AG09319 (cell line): ENCODE measurements at regions not wholly inside any gene's neighbourhood (a gene's known extent, or its start where the extent isn't known, plus 50 kb on each side); places are given as distances from the start of the nearest gene placed in this dataset.
"Not testable (repeated sequence)": the region's sequence is repeated elsewhere in the genome, so short reads cannot be mapped to it uniquely, and the experiment has no call there.

Source experiments
- DNase-seq: peaks from one replicate; pipeline ENCODE4 v3.0.0-alpha.2; 2010; ENCODE audit warnings: low read depth; ENCODE audit errors: extremely low read depth
- TF ChIP-seq, protein P1 (sequence below): IDR thresholded peaks from 2 replicates; pipeline ENCODE4 v1.5.1; 2011; ENCODE audit warnings: low read depth, mild to moderate bottlenecking, inconsistent platforms, low read length, moderate library complexity

DNA sequence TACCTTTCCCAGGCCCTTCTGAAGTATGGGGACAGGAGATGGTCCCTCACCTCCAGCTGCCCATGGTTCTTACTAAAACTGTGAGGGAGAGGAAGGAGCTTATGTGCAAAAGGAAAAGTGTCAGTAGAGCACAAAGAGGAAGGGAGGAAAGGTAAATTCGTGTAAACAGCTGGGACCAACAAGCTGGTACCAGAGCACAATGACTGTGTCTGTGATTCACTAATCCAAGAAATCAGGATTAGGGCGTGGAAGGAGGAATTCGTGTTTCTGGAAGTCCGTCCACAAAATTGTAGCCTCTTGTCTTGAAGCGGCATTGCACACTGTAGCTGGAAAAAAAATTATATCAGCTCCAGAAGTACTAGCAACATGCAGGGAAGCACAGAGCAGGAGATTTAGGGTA, 129.0 kb upstream of the RREB1 start:
- no peak for DNase-seq
- TF ChIP-seq, protein P1, sequence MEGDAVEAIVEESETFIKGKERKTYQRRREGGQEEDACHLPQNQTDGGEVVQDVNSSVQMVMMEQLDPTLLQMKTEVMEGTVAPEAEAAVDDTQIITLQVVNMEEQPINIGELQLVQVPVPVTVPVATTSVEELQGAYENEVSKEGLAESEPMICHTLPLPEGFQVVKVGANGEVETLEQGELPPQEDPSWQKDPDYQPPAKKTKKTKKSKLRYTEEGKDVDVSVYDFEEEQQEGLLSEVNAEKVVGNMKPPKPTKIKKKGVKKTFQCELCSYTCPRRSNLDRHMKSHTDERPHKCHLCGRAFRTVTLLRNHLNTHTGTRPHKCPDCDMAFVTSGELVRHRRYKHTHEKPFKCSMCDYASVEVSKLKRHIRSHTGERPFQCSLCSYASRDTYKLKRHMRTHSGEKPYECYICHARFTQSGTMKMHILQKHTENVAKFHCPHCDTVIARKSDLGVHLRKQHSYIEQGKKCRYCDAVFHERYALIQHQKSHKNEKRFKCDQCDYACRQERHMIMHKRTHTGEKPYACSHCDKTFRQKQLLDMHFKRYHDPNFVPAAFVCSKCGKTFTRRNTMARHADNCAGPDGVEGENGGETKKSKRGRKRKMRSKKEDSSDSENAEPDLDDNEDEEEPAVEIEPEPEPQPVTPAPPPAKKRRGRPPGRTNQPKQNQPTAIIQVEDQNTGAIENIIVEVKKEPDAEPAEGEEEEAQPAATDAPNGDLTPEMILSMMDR = no peak

DNA sequence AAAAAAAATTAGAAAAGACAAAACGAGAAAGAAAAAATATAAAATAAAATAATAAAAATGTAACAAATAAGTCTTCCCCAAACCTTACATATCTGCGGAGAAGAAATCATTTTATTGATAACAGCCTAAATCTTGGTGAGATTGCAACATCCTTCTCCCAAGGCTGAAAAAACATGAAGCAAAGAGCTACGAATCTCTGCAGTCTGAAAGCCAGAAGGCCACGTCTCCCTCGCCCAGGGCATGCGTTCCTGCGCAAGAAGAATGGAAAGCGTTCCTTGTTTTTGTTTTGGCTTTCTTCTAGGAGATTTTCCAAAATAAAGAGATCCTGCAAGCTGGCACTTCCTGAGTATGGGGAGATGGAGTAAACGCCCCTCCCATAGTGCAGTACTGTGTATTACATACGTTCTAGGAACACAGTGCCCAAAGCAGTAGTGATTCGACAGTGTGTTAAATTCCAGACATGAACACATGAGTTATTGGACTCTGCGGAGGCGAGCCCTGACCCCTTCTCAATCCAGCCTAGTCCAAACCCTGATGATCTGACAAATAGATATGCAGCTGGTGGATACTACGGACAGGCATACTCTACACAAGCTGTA, 126.7 kb upstream of the RREB1 start:
- TF ChIP-seq, protein P1 = no peak
- DNase-seq = no peak

DNA sequence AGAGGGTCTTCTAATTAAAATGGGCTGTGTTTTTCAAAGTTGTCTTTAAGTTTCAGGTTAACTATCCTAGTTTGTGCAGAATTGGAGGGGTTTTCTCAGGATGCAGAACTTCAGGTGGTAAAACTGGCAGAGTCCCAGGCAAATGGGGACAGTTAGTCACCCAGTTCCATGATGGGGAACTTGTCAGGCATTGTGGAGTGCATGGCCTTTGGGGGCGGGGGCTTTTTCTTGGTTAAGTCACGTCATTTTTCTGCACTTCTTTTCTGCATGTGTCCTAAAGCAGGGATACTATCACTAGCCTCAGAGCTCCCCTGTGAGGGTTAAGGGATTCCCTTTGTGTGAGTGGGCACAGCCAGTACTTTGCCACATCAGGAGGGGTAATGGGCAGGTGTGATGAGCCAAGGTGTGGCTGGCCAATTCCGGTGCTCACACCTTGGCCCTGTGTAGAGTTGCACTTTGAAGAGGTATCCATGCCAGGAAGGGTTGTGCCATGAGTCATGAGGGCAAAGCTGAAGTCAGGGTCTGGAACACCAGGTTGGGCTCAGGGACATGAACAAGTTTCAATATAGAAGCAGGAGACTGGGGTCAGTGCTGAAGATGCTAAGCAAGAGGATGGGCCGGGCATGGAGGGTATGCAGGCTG, 126.0 kb upstream of the RREB1 start:
- TF ChIP-seq, protein P1 = no peak
- no peak for DNase-seq

DNA sequence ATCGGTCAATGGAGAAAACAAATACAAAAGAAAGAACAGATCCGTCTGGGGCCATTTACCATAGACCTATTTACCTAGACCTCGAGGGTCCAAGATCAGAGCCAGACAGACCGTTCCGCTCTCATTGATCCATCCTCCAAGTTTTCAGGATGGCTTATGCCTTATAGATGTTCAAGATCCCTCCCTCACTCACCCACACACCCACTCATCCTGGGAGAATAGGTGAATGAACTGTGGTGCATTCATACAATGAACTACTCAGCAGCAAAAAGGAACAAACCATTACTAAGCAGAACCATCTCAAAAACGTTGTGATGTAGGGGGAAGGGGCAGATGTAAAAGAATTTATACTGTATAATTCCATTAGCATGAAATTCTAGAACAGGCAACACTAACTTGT, 125.1 kb upstream of the RREB1 start:
- TF ChIP-seq, protein P1 = no peak
- no peak for DNase-seq

DNA sequence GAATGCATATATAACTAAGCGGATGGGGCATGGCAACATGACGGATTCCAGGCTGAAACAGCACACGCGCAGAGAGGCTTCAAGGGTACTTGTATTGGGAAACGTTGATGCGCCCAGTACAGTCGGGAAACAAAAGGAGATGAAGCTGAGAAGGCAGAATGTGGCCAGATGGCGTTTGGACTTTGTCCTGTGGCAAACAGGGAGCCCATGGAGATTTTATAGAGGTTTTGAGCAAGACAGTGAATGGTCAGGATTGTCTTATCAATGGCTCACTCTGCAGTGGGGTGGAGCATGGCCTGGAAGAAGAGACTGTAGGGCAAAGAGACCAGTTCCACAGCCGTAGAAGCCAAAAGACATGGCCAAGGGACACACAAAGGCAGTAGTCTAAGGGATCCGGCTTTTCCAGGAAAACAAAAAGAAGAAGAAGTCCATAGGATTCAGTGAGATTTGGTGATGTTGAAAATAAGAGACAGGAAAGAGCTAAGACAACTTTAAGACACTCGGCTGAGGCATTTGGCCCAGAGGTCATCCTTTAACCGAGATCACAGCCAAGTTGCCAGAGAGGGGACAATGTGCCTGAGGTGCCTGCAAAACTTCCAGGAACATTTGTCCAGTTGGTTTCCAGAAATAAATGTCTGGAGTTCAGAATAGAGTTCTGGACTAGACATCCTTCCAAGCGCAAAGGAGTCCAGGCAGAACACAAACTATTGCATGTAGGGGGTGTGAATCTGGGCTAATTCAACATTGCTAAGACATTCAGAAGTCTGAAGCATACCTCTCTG, 123.0 kb upstream of the RREB1 start:
- no peak for DNase-seq
- TF ChIP-seq, protein P1 = no peak

DNA sequence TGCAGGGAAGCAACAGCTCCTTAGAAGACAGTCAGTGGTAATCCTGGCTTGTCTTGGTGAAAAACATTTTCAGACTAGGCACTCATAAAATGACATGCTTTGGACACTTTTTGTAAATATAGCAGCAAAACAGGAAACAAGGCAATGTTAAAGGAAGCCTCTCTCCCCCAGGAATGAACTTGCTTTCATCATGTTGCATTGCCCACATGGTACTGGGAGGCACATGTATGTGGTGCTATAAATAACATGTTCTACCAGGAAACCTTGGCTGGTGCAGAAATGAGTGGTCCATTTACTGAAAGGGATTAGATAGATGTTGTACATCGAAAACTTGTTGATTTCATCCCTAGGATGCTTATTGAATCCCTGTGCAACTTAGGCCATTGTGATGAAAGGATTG, 121.4 kb upstream of the RREB1 start:
- TF ChIP-seq, protein P1 = no peak
- DNase-seq = no peak

DNA sequence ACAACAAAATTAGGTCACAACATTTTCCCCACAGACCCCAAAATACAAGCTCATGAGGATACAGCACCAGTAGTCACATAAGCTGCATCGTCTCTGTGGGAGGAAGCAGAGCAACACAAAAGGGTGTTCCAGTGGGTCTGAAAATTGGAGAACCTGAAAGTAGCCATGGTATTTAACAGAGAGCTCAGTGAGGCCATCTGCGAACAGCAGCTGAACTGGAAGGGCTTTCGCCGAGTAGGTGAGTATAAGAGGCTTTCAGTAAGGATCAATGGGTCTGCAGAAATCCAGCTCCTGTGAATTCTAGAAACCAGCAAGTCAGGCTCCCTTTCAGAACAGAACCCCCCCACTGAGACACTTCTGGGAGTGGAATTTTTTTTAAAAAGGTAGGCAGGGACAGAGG, 120.0 kb upstream of the RREB1 start:
- no peak for DNase-seq
- TF ChIP-seq, protein P1 = no peak

DNA sequence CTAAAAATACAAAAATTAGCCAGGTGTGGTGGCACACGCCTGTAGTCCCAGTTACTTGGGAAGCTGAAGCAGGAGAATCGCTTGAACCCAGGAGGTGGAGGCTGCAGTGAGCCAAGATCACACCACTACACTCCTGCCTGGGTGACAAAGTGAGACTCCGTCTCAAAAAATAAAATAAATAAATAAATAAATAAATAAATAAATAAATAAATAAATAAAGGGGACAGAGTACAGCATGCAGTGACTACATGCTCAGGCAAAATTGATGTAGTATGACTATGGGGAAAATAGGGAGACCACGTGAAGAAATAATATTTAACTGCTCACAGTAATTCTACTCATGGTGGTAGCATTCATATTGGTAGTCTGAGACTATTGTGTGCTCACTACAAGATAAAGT, 117.7 kb upstream of the RREB1 start:
- DNase-seq = not testable (repeated sequence)
